KMS-11 (cell line): ENCODE measurements at regions not wholly inside any gene's neighbourhood (a gene's known extent, or its start where the extent isn't known, plus 50 kb on each side); places are given as distances from the start of the nearest gene placed in this dataset.

Experiments
- H2AFZ ChIP-seq: fragments of 200-600 bp; sonication (generic); 2 replicates; pipeline ENCODE4 v1.6.1; 2016; ENCODE audit warnings: antibody characterized with exemption, mixed run types, low read depth
- H3K27ac ChIP-seq: fragments of 200-600 bp; sonication (generic); 2 replicates; pipeline ENCODE4 v1.6.1; 2016; ENCODE audit warnings: mild to moderate bottlenecking, mixed run types
- H3K27me3 ChIP-seq: fragments of 200-600 bp; sonication (generic); 2 replicates; pipeline ENCODE4 v1.6.1; 2017; ENCODE audit warnings: mild to moderate bottlenecking, low read depth, mixed run types, moderate library complexity; ENCODE audit not compliant: insufficient read depth
- H3K36me3 ChIP-seq: fragments of 200-600 bp; sonication (generic); 2 replicates; pipeline ENCODE4 v1.6.1; 2017; ENCODE audit warnings: mild to moderate bottlenecking, mixed run types; ENCODE audit not compliant: insufficient read depth
- H3K4me1 ChIP-seq: fragments of 200-600 bp; sonication (generic); 2 replicates; pipeline ENCODE4 v1.6.1; 2016; ENCODE audit warnings: mild to moderate bottlenecking, low read depth, mixed run types; ENCODE audit not compliant: poor library complexity, severe bottlenecking
- H3K4me2 ChIP-seq: fragments of 200-600 bp; sonication (generic); 2 replicates; pipeline ENCODE4 v1.7.0; 2016; ENCODE audit warnings: mild to moderate bottlenecking, mixed run types
- H3K4me3 ChIP-seq: fragments of 200-600 bp; sonication (generic); IDR thresholded peaks from 2 replicates; pipeline ENCODE4 v1.6.1; 2017; ENCODE audit warnings: low read depth, low read length, mixed read lengths; ENCODE audit not compliant: insufficient read depth
- H3K79me2 ChIP-seq: fragments of 200-600 bp; sonication (generic); 2 replicates; pipeline ENCODE4 v1.6.1; 2016; ENCODE audit warnings: low read depth, mixed run types; ENCODE audit not compliant: insufficient read depth
- H3K9ac ChIP-seq: fragments of 200-600 bp; sonication (generic); 2 replicates; pipeline ENCODE4 v1.6.1; 2016; ENCODE audit warnings: mild to moderate bottlenecking, mixed run types
- H4K20me1 ChIP-seq: fragments of 200-600 bp; sonication (generic); 2 replicates; pipeline ENCODE4 v1.6.1; 2016; ENCODE audit warnings: mild to moderate bottlenecking, mixed run types; ENCODE audit not compliant: insufficient read depth
- CTCF ChIP-seq: fragments of 200-600 bp; sonication (generic); conservative IDR thresholded peaks from 2 replicates; pipeline ENCODE4 v1.6.1; 2017; ENCODE audit warnings: low read depth, mild to moderate bottlenecking, antibody characterized with exemption, low read length, moderate library complexity, mixed read lengths

GRCh38 chr13:44132710-44133109 is 240.9 kb upstream of the SERP2 start:
- no peak for TF ChIP-seq CTCF
- Histone ChIP-seq H3K79me2 (no peaks in the 10 kb centered on the region), H3K4me1 (no peaks in the 10 kb centered on the region), H2AFZ (no peak overlapping the region), H3K27me3 (no peaks in the 10 kb centered on the region), H3K4me2 (no peak overlapping the region), H3K36me3 (no peaks in the 10 kb centered on the region), H3K4me3 (no peak overlapping the region), H4K20me1 (no peaks in the 10 kb centered on the region), H3K27ac (no peak overlapping the region), H3K9ac (no peak overlapping the region)

GRCh38 chr13:44133626-44134025 is 240.0 kb upstream of the SERP2 start:
- Histone ChIP-seq H4K20me1 (no peaks in the 10 kb centered on the region), H3K4me1 (no peaks in the 10 kb centered on the region), H3K27ac (no peak overlapping the region), H3K4me2 (no peak overlapping the region), H3K4me3 (no peak overlapping the region), H3K9ac (no peak overlapping the region), H3K79me2 (no peaks in the 10 kb centered on the region), H2AFZ (no peak overlapping the region), H3K27me3 (no peaks in the 10 kb centered on the region), H3K36me3 (no peaks in the 10 kb centered on the region)
- no peak for TF ChIP-seq CTCF

DNA sequence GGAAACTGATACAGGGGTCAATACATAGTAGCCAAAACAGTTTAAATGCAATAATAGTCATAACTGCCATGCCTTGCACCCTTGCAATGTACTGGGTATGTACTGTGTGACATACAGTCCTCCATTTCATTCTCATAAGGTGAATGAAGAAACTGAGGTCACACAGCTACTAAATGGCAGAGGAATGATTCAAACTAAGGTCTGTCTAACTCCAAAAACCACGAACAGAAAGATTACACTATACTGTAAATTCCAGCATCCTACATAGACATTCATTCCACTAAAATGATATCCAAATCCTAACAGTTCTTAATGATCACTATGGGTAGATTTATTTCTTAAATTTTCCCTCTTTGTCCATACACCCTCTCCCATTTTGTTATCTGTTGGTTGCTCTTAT is 238.1 kb upstream of the SERP2 start:
- Histone ChIP-seq H3K79me2 (no peaks in the 10 kb centered on the region), H3K4me1 (no peaks in the 10 kb centered on the region), H3K36me3 (no peaks in the 10 kb centered on the region), H4K20me1 (no peaks in the 10 kb centered on the region), H3K9ac (no peak overlapping the region), H3K4me2 (no peak overlapping the region), H2AFZ (no peak overlapping the region), H3K27me3 (no peaks in the 10 kb centered on the region), H3K4me3 (no peak overlapping the region), H3K27ac (no peak overlapping the region)
- TF ChIP-seq CTCF, result no peak

- TF ChIP-seq CTCF, result no peak
- no peaks in the 10 kb centered on the region for H3K36me3 ChIP-seq
- no peaks in the 10 kb centered on the region for H3K27me3 ChIP-seq
- H3K27ac ChIP-seq, result no peak overlapping the region
- H3K9ac ChIP-seq, result no peak overlapping the region
- no peak overlapping the region for H3K4me2 ChIP-seq
- no peak overlapping the region for H2AFZ ChIP-seq
- no peaks in the 10 kb centered on the region for H3K79me2 ChIP-seq
- no peaks in the 10 kb centered on the region for H3K4me1 ChIP-seq
- no peak overlapping the region for H3K4me3 ChIP-seq
- no peaks in the 10 kb centered on the region for H4K20me1 ChIP-seq
Observed at GRCh38 chr13:44136696-44137268, 236.8 kb upstream of the SERP2 start.
